ENCODE measurements at regions not wholly inside any gene's neighbourhood (a gene's known extent, or its start where the extent isn't known, plus 50 kb on each side); places are given as distances from the start of the nearest gene placed in this dataset.

GRCh38 chr13:65154661-65155447 lies 2075.3 kb downstream of the PCDH9 start:
- no peaks in the 10 kb centered on the region for H3K9me3 ChIP-seq
- H3K27ac ChIP-seq = no peak overlapping the region
- TF ChIP-seq POLR2A (IDR thresholded peaks at IDR 0.05) (no peak), POLR2AphosphoS5 (IDR thresholded peaks at IDR 0.05) (no peak), EP300 (IDR thresholded peaks at IDR 0.05) (no peak)
- TF ChIP-seq, protein P1, sequence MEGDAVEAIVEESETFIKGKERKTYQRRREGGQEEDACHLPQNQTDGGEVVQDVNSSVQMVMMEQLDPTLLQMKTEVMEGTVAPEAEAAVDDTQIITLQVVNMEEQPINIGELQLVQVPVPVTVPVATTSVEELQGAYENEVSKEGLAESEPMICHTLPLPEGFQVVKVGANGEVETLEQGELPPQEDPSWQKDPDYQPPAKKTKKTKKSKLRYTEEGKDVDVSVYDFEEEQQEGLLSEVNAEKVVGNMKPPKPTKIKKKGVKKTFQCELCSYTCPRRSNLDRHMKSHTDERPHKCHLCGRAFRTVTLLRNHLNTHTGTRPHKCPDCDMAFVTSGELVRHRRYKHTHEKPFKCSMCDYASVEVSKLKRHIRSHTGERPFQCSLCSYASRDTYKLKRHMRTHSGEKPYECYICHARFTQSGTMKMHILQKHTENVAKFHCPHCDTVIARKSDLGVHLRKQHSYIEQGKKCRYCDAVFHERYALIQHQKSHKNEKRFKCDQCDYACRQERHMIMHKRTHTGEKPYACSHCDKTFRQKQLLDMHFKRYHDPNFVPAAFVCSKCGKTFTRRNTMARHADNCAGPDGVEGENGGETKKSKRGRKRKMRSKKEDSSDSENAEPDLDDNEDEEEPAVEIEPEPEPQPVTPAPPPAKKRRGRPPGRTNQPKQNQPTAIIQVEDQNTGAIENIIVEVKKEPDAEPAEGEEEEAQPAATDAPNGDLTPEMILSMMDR (IDR thresholded peaks at IDR 0.05) = no peak
- no peak overlapping the region for H3K4me3 ChIP-seq
- no peaks in the 10 kb centered on the region for H3K4me1 ChIP-seq
- no peaks in the 10 kb centered on the region for H3K36me3 ChIP-seq
- WGBS = 92% methylated on average over 5 of the region's 5 CpGs
- no peaks in the 10 kb centered on the region for H3K27me3 ChIP-seq
- DNase-seq (ENCODE audit: low spot score in 2 of 2) = no peak

GRCh38 chr13:65149687-65150086 lies 2080.4 kb downstream of the PCDH9 start:
- Histone ChIP-seq H3K36me3 (no peaks in the 10 kb centered on the region), H3K27me3 (no peaks in the 10 kb centered on the region)
- 92% methylated on average over 30 of the region's 37 CpGs for WGBS

GRCh38 chr13:65143920-65144319 lies 2086.2 kb downstream of the PCDH9 start:
- no peak for TF ChIP-seq EP300 (IDR thresholded peaks at IDR 0.05)
- no peak for TF ChIP-seq POLR2A (IDR thresholded peaks at IDR 0.05)
- TF ChIP-seq, protein P1 (IDR thresholded peaks at IDR 0.05) = no peak
- no peak for TF ChIP-seq POLR2AphosphoS5 (IDR thresholded peaks at IDR 0.05)
- H3K4me3 ChIP-seq = no peak overlapping the region
- DNase-seq (ENCODE audit: low spot score in 2 of 2) = no peak
- no peaks in the 10 kb centered on the region for H3K27me3 ChIP-seq
- WGBS = 93% methylated on average over 3 of the region's 3 CpGs
- H3K4me1 ChIP-seq = no peaks in the 10 kb centered on the region
- H3K36me3 ChIP-seq = no peaks in the 10 kb centered on the region
- H3K27ac ChIP-seq = no peak overlapping the region
- no peaks in the 10 kb centered on the region for H3K9me3 ChIP-seq

More at GRCh38 chr13:65149687-65150086, 2080.4 kb downstream of the PCDH9 start:
- DNase-seq (ENCODE audit: low spot score in 2 of 2) = no peak
- Histone ChIP-seq H3K27ac (no peak overlapping the region), H3K4me1 (no peaks in the 10 kb centered on the region), H3K9me3 (no peaks in the 10 kb centered on the region), H3K4me3 (no peak overlapping the region)
- no peak for TF ChIP-seq EP300 (IDR thresholded peaks at IDR 0.05)
- TF ChIP-seq, protein P1 (IDR thresholded peaks at IDR 0.05) = no peak
- TF ChIP-seq POLR2AphosphoS5 (IDR thresholded peaks at IDR 0.05) = no peak
- no peak for TF ChIP-seq POLR2A (IDR thresholded peaks at IDR 0.05)

DNA sequence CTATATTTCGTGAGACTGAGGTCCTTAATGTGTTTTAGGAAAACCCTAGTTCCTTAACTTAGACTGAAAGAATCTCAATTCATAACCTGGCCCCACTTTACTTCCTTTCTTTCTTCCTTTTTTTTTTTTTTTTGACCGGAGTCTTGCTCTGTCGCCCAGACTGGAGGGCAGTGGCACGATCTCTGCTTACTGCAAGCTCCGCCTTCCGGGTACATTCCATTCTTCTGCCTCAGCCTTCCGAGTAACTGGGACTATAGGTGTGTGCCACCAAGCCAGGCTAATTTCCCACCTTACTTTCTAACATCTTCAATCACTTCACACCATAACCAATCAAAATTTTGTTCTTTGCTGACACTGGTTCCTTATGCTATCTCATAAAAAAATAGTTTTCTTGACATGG lies 2097.0 kb downstream of the PCDH9 start:
- no peak for DNase-seq (ENCODE audit: low spot score in 2 of 2)
- Histone ChIP-seq H3K27ac (no peak overlapping the region), H3K4me3 (no peak overlapping the region), H3K27me3 (no peaks in the 10 kb centered on the region), H3K36me3 (no peaks in the 10 kb centered on the region), H3K9me3 (no peaks in the 10 kb centered on the region), H3K4me1 (no peaks in the 10 kb centered on the region)
- WGBS = 75% methylated on average over 7 of the region's 7 CpGs
- TF ChIP-seq EP300 (IDR thresholded peaks at IDR 0.05) (no peak), POLR2A (IDR thresholded peaks at IDR 0.05) (no peak), POLR2AphosphoS5 (IDR thresholded peaks at IDR 0.05) (no peak)
- TF ChIP-seq, protein P1 (IDR thresholded peaks at IDR 0.05) = no peak

GRCh38 chr13:65125236-65125635 lies 2104.9 kb downstream of the PCDH9 start:
- no peak overlapping the region for H3K4me3 ChIP-seq
- H3K27me3 ChIP-seq = no peaks in the 10 kb centered on the region
- DNase-seq (ENCODE audit: low spot score in 2 of 2) = no peak
- H3K9me3 ChIP-seq = no peaks in the 10 kb centered on the region
- no peaks in the 10 kb centered on the region for H3K36me3 ChIP-seq
- TF ChIP-seq, protein P1 (IDR thresholded peaks at IDR 0.05) = no peak
- TF ChIP-seq POLR2A (IDR thresholded peaks at IDR 0.05) (no peak), POLR2AphosphoS5 (IDR thresholded peaks at IDR 0.05) (no peak), EP300 (IDR thresholded peaks at IDR 0.05) (no peak)
- no peak overlapping the region for H3K27ac ChIP-seq
- WGBS = 39% methylated on average over 1 of the region's 1 CpG
- no peaks in the 10 kb centered on the region for H3K4me1 ChIP-seq

Data from suprapubic skin (tissue), 4 donors.